ENCODE measurements at regions not wholly inside any gene's neighbourhood (a gene's known extent, or its start where the extent isn't known, plus 50 kb on each side); places are given as distances from the start of the nearest gene placed in this dataset.

DNA sequence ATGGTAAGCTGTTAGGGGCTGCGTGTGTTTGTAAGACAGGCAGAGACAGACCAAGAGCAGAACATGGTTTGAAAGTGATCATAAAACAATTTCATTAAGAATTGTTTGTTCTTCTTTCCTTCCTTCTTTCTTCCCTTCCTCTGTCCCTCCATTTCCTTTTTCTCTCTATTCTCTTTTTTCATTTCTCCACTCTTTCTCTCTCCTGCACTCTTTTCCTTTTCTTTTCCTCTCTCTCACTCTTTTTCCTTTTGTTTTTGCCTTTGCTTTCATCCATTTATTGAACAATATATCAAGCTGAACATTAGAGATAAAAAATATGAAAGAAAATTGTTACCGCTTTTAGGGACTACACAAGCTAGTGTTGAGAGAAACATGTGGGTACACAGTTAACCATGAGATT lies 62.2 kb upstream of the GOLIM4 start:
- TF ChIP-seq, protein P1, sequence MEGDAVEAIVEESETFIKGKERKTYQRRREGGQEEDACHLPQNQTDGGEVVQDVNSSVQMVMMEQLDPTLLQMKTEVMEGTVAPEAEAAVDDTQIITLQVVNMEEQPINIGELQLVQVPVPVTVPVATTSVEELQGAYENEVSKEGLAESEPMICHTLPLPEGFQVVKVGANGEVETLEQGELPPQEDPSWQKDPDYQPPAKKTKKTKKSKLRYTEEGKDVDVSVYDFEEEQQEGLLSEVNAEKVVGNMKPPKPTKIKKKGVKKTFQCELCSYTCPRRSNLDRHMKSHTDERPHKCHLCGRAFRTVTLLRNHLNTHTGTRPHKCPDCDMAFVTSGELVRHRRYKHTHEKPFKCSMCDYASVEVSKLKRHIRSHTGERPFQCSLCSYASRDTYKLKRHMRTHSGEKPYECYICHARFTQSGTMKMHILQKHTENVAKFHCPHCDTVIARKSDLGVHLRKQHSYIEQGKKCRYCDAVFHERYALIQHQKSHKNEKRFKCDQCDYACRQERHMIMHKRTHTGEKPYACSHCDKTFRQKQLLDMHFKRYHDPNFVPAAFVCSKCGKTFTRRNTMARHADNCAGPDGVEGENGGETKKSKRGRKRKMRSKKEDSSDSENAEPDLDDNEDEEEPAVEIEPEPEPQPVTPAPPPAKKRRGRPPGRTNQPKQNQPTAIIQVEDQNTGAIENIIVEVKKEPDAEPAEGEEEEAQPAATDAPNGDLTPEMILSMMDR (IDR thresholded peaks at IDR 0.05), result no peak
- TF ChIP-seq POLR2A (IDR thresholded peaks at IDR 0.05), result no peak

Measured in thyroid gland (tissue), 4 donors.